ENCODE measurements at regions not wholly inside any gene's neighbourhood (a gene's known extent, or its start where the extent isn't known, plus 50 kb on each side); places are given as distances from the start of the nearest gene placed in this dataset.
"Not testable (repeated sequence)": the region's sequence is repeated elsewhere in the genome, so short reads cannot be mapped to it uniquely, and the experiment has no call there.

- no peak for DNase-seq (ENCODE audit: low spot score)
Observed at GRCh38 chr12:61915420-61915819, 344.8 kb upstream of the USP15 start.

GRCh38 chr12:61916831-61917230 is 343.4 kb upstream of the USP15 start:
- DNase-seq (ENCODE audit: low spot score), result no peak

GRCh38 chr12:61919686-61920085 is 340.5 kb upstream of the USP15 start:
- DNase-seq (ENCODE audit: low spot score), result no peak

- DNase-seq (ENCODE audit: low spot score), result no peak
Observed at GRCh38 chr12:61920230-61920629, 340.0 kb upstream of the USP15 start.

- no peak for DNase-seq (ENCODE audit: low spot score)
Observed at GRCh38 chr12:61923152-61923551, 337.1 kb upstream of the USP15 start.

- DNase-seq (ENCODE audit: low spot score), result no peak
Observed at GRCh38 chr12:61934564-61934963, 325.6 kb upstream of the USP15 start.

GRCh38 chr12:61939977-61940376 is 320.2 kb upstream of the USP15 start:
- DNase-seq (ENCODE audit: low spot score), result no peak

GRCh38 chr12:61956545-61956944 is 303.7 kb upstream of the USP15 start:
- no peak for DNase-seq (ENCODE audit: low spot score)

GRCh38 chr12:61974461-61974860 is 285.7 kb upstream of the USP15 start:
- no peak for DNase-seq (ENCODE audit: low spot score)

- no peak for DNase-seq (ENCODE audit: low spot score)
Observed at GRCh38 chr12:61985830-61986229, 274.4 kb upstream of the USP15 start.

- DNase-seq (ENCODE audit: low spot score), result no peak
Observed at GRCh38 chr12:61987173-61987572, 273.0 kb upstream of the USP15 start.

- no peak for DNase-seq (ENCODE audit: low spot score)
Observed at GRCh38 chr12:61991661-61992060, 268.5 kb upstream of the USP15 start.

- no peak for DNase-seq (ENCODE audit: low spot score)
Observed at GRCh38 chr12:61993734-61994345, 266.4 kb upstream of the USP15 start.

GRCh38 chr12:61996717-61997116 is 263.5 kb upstream of the USP15 start:
- DNase-seq (ENCODE audit: low spot score), result no peak

- DNase-seq (ENCODE audit: low spot score), result no peak
Observed at GRCh38 chr12:61998791-61999190, 261.4 kb upstream of the USP15 start.

- no peak for DNase-seq (ENCODE audit: low spot score)
Observed at GRCh38 chr12:61999311-61999710, 260.9 kb upstream of the USP15 start.

- no peak for DNase-seq (ENCODE audit: low spot score)
Observed at GRCh38 chr12:62001424-62001823, 258.8 kb upstream of the USP15 start.

- no peak for DNase-seq (ENCODE audit: low spot score)
Observed at GRCh38 chr12:62003226-62003625, 257.0 kb upstream of the USP15 start.

GRCh38 chr12:62003701-62004100 is 256.5 kb upstream of the USP15 start:
- no peak for DNase-seq (ENCODE audit: low spot score)

GRCh38 chr12:62005615-62006014 is 254.6 kb upstream of the USP15 start:
- no peak for DNase-seq (ENCODE audit: low spot score)

- peak; percentile 56 for DNase-seq (ENCODE audit: low spot score)
Observed at GRCh38 chr12:62006076-62006732, 254.0 kb upstream of the USP15 start.

GRCh38 chr12:62008703-62009102 is 251.5 kb upstream of the USP15 start:
- no peak for DNase-seq (ENCODE audit: low spot score)

GRCh38 chr12:62009445-62009844 is 250.8 kb upstream of the USP15 start:
- no peak for DNase-seq (ENCODE audit: low spot score)

GRCh38 chr12:62010331-62010906 is 249.8 kb upstream of the USP15 start:
- DNase-seq (ENCODE audit: low spot score), result not testable (repeated sequence)
